H9 (cell line): ENCODE measurements at regions not wholly inside any gene's neighbourhood (a gene's known extent, or its start where the extent isn't known, plus 50 kb on each side); places are given as distances from the start of the nearest gene placed in this dataset.

Experiments
- DNase-seq: peaks from one replicate; pipeline ENCODE4 v3.0.0-alpha.2; 2017
- H2AFZ ChIP-seq: one replicate; pipeline ENCODE4 v1.6.1; 2013; ENCODE audit warnings: mild to moderate bottlenecking, low read length, control low read depth, moderate library complexity
- H2AK5ac ChIP-seq: 2 replicates; pipeline ENCODE4 v1.6.1; 2013; ENCODE audit warnings: low read length, control low read depth, mixed read lengths; ENCODE audit not compliant: insufficient read length
- H2BK120ac ChIP-seq: one replicate; pipeline ENCODE4 v1.6.1; 2013; ENCODE audit warnings: low read depth, mild to moderate bottlenecking, low read length, control low read depth, inconsistent platforms; ENCODE audit not compliant: poor library complexity, severe bottlenecking
- H2BK12ac ChIP-seq: 2 replicates; pipeline ENCODE4 v1.6.1; 2013; ENCODE audit warnings: low read length, control low read depth, mixed read lengths, low read depth; ENCODE audit not compliant: insufficient read length
- H2BK15ac ChIP-seq: 2 replicates; pipeline ENCODE4 v1.6.1; 2013; ENCODE audit warnings: low read depth, low read length, control low read depth
- H2BK20ac ChIP-seq: one replicate; pipeline ENCODE4 v1.6.1; 2013; ENCODE audit warnings: low read depth, mild to moderate bottlenecking, low read length, control low read depth, inconsistent platforms; ENCODE audit not compliant: poor library complexity, severe bottlenecking
- H2BK5ac ChIP-seq: 2 replicates; pipeline ENCODE4 v1.6.1; 2013; ENCODE audit warnings: low read length, control low read depth, mixed read lengths; ENCODE audit not compliant: insufficient read length
- H3K14ac ChIP-seq: 2 replicates; pipeline ENCODE4 v1.6.1; 2013; ENCODE audit warnings: low read length, control low read depth; ENCODE audit not compliant: insufficient read depth
- H3K18ac ChIP-seq: 2 replicates; pipeline ENCODE4 v1.6.1; 2013; ENCODE audit warnings: low read depth, mild to moderate bottlenecking, mixed read lengths, low read length, control low read depth; ENCODE audit not compliant: insufficient read length
- H3K23ac ChIP-seq: 2 replicates; pipeline ENCODE4 v1.6.1; 2013; ENCODE audit warnings: low read length, control low read depth, mixed read lengths, low read depth; ENCODE audit not compliant: insufficient read length
- H3K23me2 ChIP-seq: 2 replicates; pipeline ENCODE4 v1.6.1; 2013; ENCODE audit warnings: low read depth, mild to moderate bottlenecking, mixed read lengths, low read length, control low read depth; ENCODE audit not compliant: insufficient read length, poor library complexity, severe bottlenecking
- H3K27ac ChIP-seq: 2 replicates; pipeline ENCODE4 v1.5.1; 2013; ENCODE audit warnings: low read length, control low read depth, mixed read lengths, low read depth; ENCODE audit not compliant: insufficient read length
- H3K27me3 ChIP-seq: 2 replicates; pipeline ENCODE4 v1.6.1; 2013; ENCODE audit warnings: low read length, control low read depth, inconsistent platforms; ENCODE audit not compliant: insufficient read depth
- H3K4ac ChIP-seq: 2 replicates; pipeline ENCODE4 v1.6.1; 2013; ENCODE audit warnings: low read depth, mild to moderate bottlenecking, control low read depth, inconsistent platforms, low read length, moderate library complexity
- H3K4me1 ChIP-seq: 2 replicates; pipeline ENCODE4 v1.6.1; 2013; ENCODE audit warnings: low read length, control low read depth, inconsistent platforms; ENCODE audit not compliant: insufficient read depth
- H3K4me2 ChIP-seq: 2 replicates; pipeline ENCODE4 v1.6.1; 2013; ENCODE audit warnings: low read length, control low read depth, mixed read lengths; ENCODE audit not compliant: insufficient read length, insufficient read depth
- H3K56ac ChIP-seq: 2 replicates; pipeline ENCODE4 v1.6.1; 2013; ENCODE audit warnings: low read depth, mild to moderate bottlenecking, mixed read lengths, low read length, control low read depth; ENCODE audit not compliant: insufficient read length
- H3K79me1 ChIP-seq: 2 replicates; pipeline ENCODE4 v1.6.1; 2013; ENCODE audit warnings: low read depth, mild to moderate bottlenecking, moderate library complexity, low read length, control low read depth, inconsistent platforms; ENCODE audit not compliant: insufficient read depth, poor library complexity, severe bottlenecking
- H3K79me2 ChIP-seq: 2 replicates; pipeline ENCODE4 v1.6.1; 2013; ENCODE audit warnings: low read length, control low read depth, inconsistent platforms; ENCODE audit not compliant: insufficient read depth
- H3K9ac ChIP-seq: 2 replicates; pipeline ENCODE4 v1.6.1; 2013; ENCODE audit warnings: low read length, control low read depth, mixed read lengths; ENCODE audit not compliant: insufficient read length; ENCODE audit errors: extremely low read depth
- H3K9me3 ChIP-seq: one replicate; pipeline ENCODE4 v1.6.1; 2013; ENCODE audit warnings: low read depth, low read length, inconsistent platforms; ENCODE audit not compliant: control insufficient read depth
- H3T11ph ChIP-seq: one replicate; pipeline ENCODE4 v1.6.1; 2013; ENCODE audit warnings: mild to moderate bottlenecking, low read length, control low read depth, inconsistent platforms
- H4K20me1 ChIP-seq: one replicate; pipeline ENCODE4 v1.6.1; 2013; ENCODE audit not compliant: control insufficient read depth, insufficient read length, insufficient read depth
- H4K5ac ChIP-seq: 2 replicates; pipeline ENCODE4 v1.6.1; 2013; ENCODE audit warnings: low read depth, mild to moderate bottlenecking, mixed read lengths, low read length, control low read depth; ENCODE audit not compliant: insufficient read length
- H4K8ac ChIP-seq: replicated peaks from 2 replicates; pipeline ENCODE4 v1.6.1; 2013; ENCODE audit warnings: low read length, control low read depth, mixed read lengths, low read depth; ENCODE audit not compliant: insufficient read length
- H4K91ac ChIP-seq: 2 replicates; pipeline ENCODE4 v1.6.1; 2013; ENCODE audit warnings: low read depth, mild to moderate bottlenecking, moderate library complexity, mixed read lengths, low read length, control low read depth; ENCODE audit not compliant: insufficient read length
- H3K27ac Mint-ChIP-seq, 3 experiments: 2 replicates in 2 of 3; 3 replicates in 1 of 3; pipeline ENCODE4 v1.8.0; 2020 to 2021; ENCODE audit warnings: mixed read lengths in 3 of 3, mild to moderate bottlenecking in 1 of 3, moderate library complexity in 1 of 3
- H3K27me3 Mint-ChIP-seq: 2 replicates; pipeline ENCODE4 v1.8.0; 2021; ENCODE audit warnings: low read depth, mild to moderate bottlenecking, moderate library complexity, mixed read lengths
- H3K36me3 Mint-ChIP-seq, 3 experiments: 2 replicates in 2 of 3; 3 replicates in 1 of 3; pipeline ENCODE4 v1.8.0; 2020 to 2021; ENCODE audit warnings: low read depth in 3 of 3, mixed read lengths in 3 of 3; ENCODE audit not compliant: insufficient read depth in 1 of 3
- H3K4me1 Mint-ChIP-seq, 2 experiments: 2 replicates each; pipeline ENCODE4 v1.8.0; 2020; ENCODE audit warnings: mixed read lengths in 2 of 2
- H3K4me3 Mint-ChIP-seq, 2 experiments: 2 replicates in 1 of 2; 3 replicates in 1 of 2; pipeline ENCODE4 v1.8.0; 2020 to 2021; ENCODE audit warnings: mild to moderate bottlenecking in 2 of 2, mixed read lengths in 2 of 2, moderate library complexity in 1 of 2
- H3K9me3 Mint-ChIP-seq, 2 experiments: 2 replicates in 1 of 2; 3 replicates in 1 of 2; pipeline ENCODE4 v1.8.0; 2020; ENCODE audit warnings: mild to moderate bottlenecking in 2 of 2, mixed read lengths in 2 of 2, moderate library complexity in 1 of 2
- WGBS: extraction: QIAGEN DNeasy Blood & Tissue Kit; methylation state at CpG from one replicate; pipeline ENCODE4 v1.1.7; 2013; ENCODE audit warnings: missing lambda C conversion rate, low lambda C conversion rate, mixed read lengths; ENCODE audit not compliant: insufficient read length; ENCODE audit errors: extremely low coverage; 5-methylcytosine and 5-hydroxymethylcytosine counted together
- TF ChIP-seq, protein P1 (sequence below): fragments of 200-600 bp; sonication (generic); conservative IDR thresholded peaks from 3 replicates; pipeline ENCODE4 v1.8.0; 2021; ENCODE audit warnings: antibody characterized with exemption, mild to moderate bottlenecking

DNA sequence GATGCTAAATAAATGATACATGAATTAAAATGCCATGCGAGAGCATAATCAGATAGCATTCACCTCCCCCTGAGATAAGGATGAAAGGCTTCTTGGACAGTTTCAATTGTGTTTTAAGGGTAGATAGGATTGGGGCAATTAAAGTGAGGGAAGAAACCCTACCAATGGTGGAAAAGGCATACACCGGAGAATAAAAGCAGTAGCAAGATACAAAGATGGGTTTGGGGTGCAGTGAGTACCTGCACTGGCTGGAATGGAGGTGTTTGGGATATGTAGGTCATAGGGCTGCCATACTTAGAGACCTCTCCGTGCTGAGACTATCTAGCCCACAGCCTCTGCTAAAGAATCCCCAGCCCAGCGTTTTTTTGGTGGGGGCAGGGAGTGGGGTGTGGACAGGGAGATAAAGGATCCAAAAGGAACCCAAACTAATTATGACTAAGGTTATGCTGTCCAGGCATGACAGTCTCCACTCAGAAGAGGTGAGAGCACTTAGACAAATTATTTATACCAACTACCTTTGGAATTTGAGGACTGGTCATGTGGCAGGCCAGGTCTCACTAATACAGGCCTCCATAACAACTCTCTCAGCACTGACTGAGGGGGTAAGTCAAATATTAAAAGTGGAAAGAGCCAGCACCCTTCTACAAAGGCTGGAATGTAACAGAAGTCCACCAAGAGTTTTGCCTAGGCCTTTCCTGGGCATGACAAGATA lies 280.8 kb downstream of the ADGB start:
- no peak overlapping the region for H2BK20ac ChIP-seq
- H3K23ac ChIP-seq, result no peak overlapping the region
- no peaks in the 10 kb centered on the region for H3K27me3 ChIP-seq
- H3K4me2 ChIP-seq, result no peak overlapping the region
- no peaks in the 10 kb centered on the region for H3K79me1 ChIP-seq
- H3K56ac ChIP-seq, result no peak overlapping the region
- no peaks in the 10 kb centered on the region for H3K23me2 ChIP-seq
- no peak for DNase-seq
- H3T11ph ChIP-seq, result no peak overlapping the region
- H3K36me3 Mint-ChIP-seq, result no peaks in the 10 kb centered on the region
- no peak overlapping the region for H2BK5ac ChIP-seq
- no peak overlapping the region for H3K9ac ChIP-seq
- no peak overlapping the region for H2BK120ac ChIP-seq
- no peak overlapping the region for H4K5ac ChIP-seq
- no peaks in the 10 kb centered on the region for H4K20me1 ChIP-seq
- H3K9me3 Mint-ChIP-seq, result no peaks in the 10 kb centered on the region
- peaks cover 10% of the 10 kb centered on the region in 2 experiments for H3K4me1 Mint-ChIP-seq
- no peak overlapping the region for H2BK15ac ChIP-seq
- no peak overlapping the region for H2AK5ac ChIP-seq
- H2BK12ac ChIP-seq, result no peak overlapping the region
- no CpG with 5 or more reads among the region's 4 CpGs for WGBS
- no peak overlapping the region for H3K14ac ChIP-seq
- no peak overlapping the region for H3K27ac Mint-ChIP-seq
- no peak overlapping the region for H3K18ac ChIP-seq
- TF ChIP-seq, protein P1, sequence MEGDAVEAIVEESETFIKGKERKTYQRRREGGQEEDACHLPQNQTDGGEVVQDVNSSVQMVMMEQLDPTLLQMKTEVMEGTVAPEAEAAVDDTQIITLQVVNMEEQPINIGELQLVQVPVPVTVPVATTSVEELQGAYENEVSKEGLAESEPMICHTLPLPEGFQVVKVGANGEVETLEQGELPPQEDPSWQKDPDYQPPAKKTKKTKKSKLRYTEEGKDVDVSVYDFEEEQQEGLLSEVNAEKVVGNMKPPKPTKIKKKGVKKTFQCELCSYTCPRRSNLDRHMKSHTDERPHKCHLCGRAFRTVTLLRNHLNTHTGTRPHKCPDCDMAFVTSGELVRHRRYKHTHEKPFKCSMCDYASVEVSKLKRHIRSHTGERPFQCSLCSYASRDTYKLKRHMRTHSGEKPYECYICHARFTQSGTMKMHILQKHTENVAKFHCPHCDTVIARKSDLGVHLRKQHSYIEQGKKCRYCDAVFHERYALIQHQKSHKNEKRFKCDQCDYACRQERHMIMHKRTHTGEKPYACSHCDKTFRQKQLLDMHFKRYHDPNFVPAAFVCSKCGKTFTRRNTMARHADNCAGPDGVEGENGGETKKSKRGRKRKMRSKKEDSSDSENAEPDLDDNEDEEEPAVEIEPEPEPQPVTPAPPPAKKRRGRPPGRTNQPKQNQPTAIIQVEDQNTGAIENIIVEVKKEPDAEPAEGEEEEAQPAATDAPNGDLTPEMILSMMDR, result no peak
- no peak overlapping the region for H3K4ac ChIP-seq
- H3K4me1 ChIP-seq, result no peaks in the 10 kb centered on the region; the same call in 1 of the 2 replicates
- H3K79me2 ChIP-seq, result no peaks in the 10 kb centered on the region
- H3K27me3 Mint-ChIP-seq, result no peaks in the 10 kb centered on the region
- H4K91ac ChIP-seq, result no peak overlapping the region
- H3K9me3 ChIP-seq, result no peaks in the 10 kb centered on the region
- no peak overlapping the region for H3K27ac ChIP-seq
- no peak overlapping the region for H3K4me3 Mint-ChIP-seq
- H4K8ac ChIP-seq, result no peak overlapping the region
- no peak overlapping the region for H2AFZ ChIP-seq
